ENCODE measurements at regions not wholly inside any gene's neighbourhood (a gene's known extent, or its start where the extent isn't known, plus 50 kb on each side); places are given as distances from the start of the nearest gene placed in this dataset.

GRCh38 chr1:208419746-208420420, 175.7 kb upstream of the PLXNA2 start:
- DNase-seq (ENCODE audit: low read depth) = no peak

GRCh38 chr1:208420696-208421095, 176.5 kb upstream of the PLXNA2 start:
- no peak for DNase-seq (ENCODE audit: low read depth)

- no peak for DNase-seq (ENCODE audit: low read depth)
Observed at GRCh38 chr1:208421486-208421885, 177.3 kb upstream of the PLXNA2 start.

GRCh38 chr1:208423526-208423925, 179.3 kb upstream of the PLXNA2 start:
- no peak for DNase-seq (ENCODE audit: low read depth)

- DNase-seq (ENCODE audit: low read depth) = no peak
Observed at GRCh38 chr1:208425096-208425495, 180.9 kb upstream of the PLXNA2 start.

GRCh38 chr1:208430220-208430619, 186.0 kb upstream of the PLXNA2 start:
- DNase-seq (ENCODE audit: low read depth) = no peak

GRCh38 chr1:208431721-208432120, 187.5 kb upstream of the PLXNA2 start:
- no peak for DNase-seq (ENCODE audit: low read depth)

- DNase-seq (ENCODE audit: low read depth) = no peak
Observed at GRCh38 chr1:208432346-208432745, 188.2 kb upstream of the PLXNA2 start.

- no peak for DNase-seq (ENCODE audit: low read depth)
Observed at GRCh38 chr1:208433086-208433485, 188.9 kb upstream of the PLXNA2 start.

- DNase-seq (ENCODE audit: low read depth) = no peak
Observed at GRCh38 chr1:208433971-208434370, 189.8 kb upstream of the PLXNA2 start.

- no peak for DNase-seq (ENCODE audit: low read depth)
Observed at GRCh38 chr1:208437401-208437800, 193.2 kb upstream of the PLXNA2 start.

- DNase-seq (ENCODE audit: low read depth) = no peak
Observed at GRCh38 chr1:208438112-208438699, 194.0 kb upstream of the PLXNA2 start.

- peak; percentile 34 for DNase-seq (ENCODE audit: low read depth)
Observed at GRCh38 chr1:208445758-208446203, 201.6 kb upstream of the PLXNA2 start.

GRCh38 chr1:208446271-208446691, 202.1 kb upstream of the PLXNA2 start:
- DNase-seq (ENCODE audit: low read depth) = no peak

- no peak for DNase-seq (ENCODE audit: low read depth)
Observed at GRCh38 chr1:208448425-208448824, 204.2 kb upstream of the PLXNA2 start.

- DNase-seq (ENCODE audit: low read depth) = no peak
Observed at GRCh38 chr1:208449951-208450350, 205.8 kb upstream of the PLXNA2 start.

- DNase-seq (ENCODE audit: low read depth) = no peak
Observed at GRCh38 chr1:208450958-208451357, 206.8 kb upstream of the PLXNA2 start.

- DNase-seq (ENCODE audit: low read depth) = no peak
Observed at GRCh38 chr1:208455821-208456220, 211.6 kb upstream of the PLXNA2 start.

- DNase-seq (ENCODE audit: low read depth) = no peak
Observed at GRCh38 chr1:208456487-208456886, 212.3 kb upstream of the PLXNA2 start.

- DNase-seq (ENCODE audit: low read depth) = no peak
Observed at GRCh38 chr1:208460823-208461222, 216.6 kb upstream of the PLXNA2 start.

GRCh38 chr1:208461680-208462079, 217.5 kb upstream of the PLXNA2 start:
- no peak for DNase-seq (ENCODE audit: low read depth)

- DNase-seq (ENCODE audit: low read depth) = no peak
Observed at GRCh38 chr1:208462761-208463160, 218.6 kb upstream of the PLXNA2 start.

GRCh38 chr1:208465266-208465665, 221.1 kb upstream of the PLXNA2 start:
- DNase-seq (ENCODE audit: low read depth) = no peak

Measured in CMK (cell line).